NCI-H2107 treated with DMSO at 0.1 percent for 48 hours (cell line): ENCODE measurements at regions not wholly inside any gene's neighbourhood (a gene's known extent, or its start where the extent isn't known, plus 50 kb on each side); places are given as distances from the start of the nearest gene placed in this dataset.
"Not testable (repeated sequence)": the region's sequence is repeated elsewhere in the genome, so short reads cannot be mapped to it uniquely, and the experiment has no call there.

Experiments
- DNase-seq: peaks from one replicate; lab custom pipeline; 2025; ENCODE audit not compliant: unreplicated experiment; lab: John Stamatoyannopoulos, UW

- DNase-seq: no peak
Measured at GRCh38 chr5:42950116-42950455, 90.0 kb downstream of the ANXA2R start.

GRCh38 chr5:42949348-42950115 is 90.6 kb downstream of the ANXA2R start:
- DNase-seq: no peak

GRCh38 chr5:42948961-42949347 is 91.2 kb downstream of the ANXA2R start:
- DNase-seq: no peak

- no peak for DNase-seq
Measured at GRCh38 chr5:42944989-42945388, 95.1 kb downstream of the ANXA2R start.

- DNase-seq: no peak
Measured at GRCh38 chr5:42943931-42944631, 96.0 kb downstream of the ANXA2R start.

GRCh38 chr5:42940853-42941252 is 99.3 kb downstream of the ANXA2R start:
- DNase-seq: no peak

GRCh38 chr5:42932011-42932410 is 108.1 kb downstream of the ANXA2R start:
- not testable (repeated sequence) for DNase-seq

- DNase-seq: not testable (repeated sequence)
Measured at GRCh38 chr5:42931451-42931850, 108.7 kb downstream of the ANXA2R start.

- no peak for DNase-seq
Measured at GRCh38 chr5:42930934-42931333, 109.2 kb downstream of the ANXA2R start.

- DNase-seq: no peak
Measured at GRCh38 chr5:42929871-42930270, 110.2 kb downstream of the ANXA2R start.

GRCh38 chr5:42927730-42928129 is 112.4 kb downstream of the ANXA2R start:
- DNase-seq: no peak

- no peak for DNase-seq
Measured at GRCh38 chr5:42924686-42925085, 113.0 kb upstream of the SELENOP start.

GRCh38 chr5:42924226-42924625 is 112.5 kb upstream of the SELENOP start:
- no peak for DNase-seq

GRCh38 chr5:42923710-42924109 is 112.0 kb upstream of the SELENOP start:
- no peak for DNase-seq

GRCh38 chr5:42919600-42919999 is 107.9 kb upstream of the SELENOP start:
- no peak for DNase-seq

- DNase-seq: no peak
Measured at GRCh38 chr5:42915306-42915866, 103.7 kb upstream of the SELENOP start.

- DNase-seq: peak; percentile 37
Measured at GRCh38 chr5:42912184-42912798, 100.6 kb upstream of the SELENOP start.

- DNase-seq: peak; percentile 95
Measured at GRCh38 chr5:42908509-42909488, 97.1 kb upstream of the SELENOP start.

- DNase-seq: no peak
Measured at GRCh38 chr5:42908086-42908485, 96.4 kb upstream of the SELENOP start.

GRCh38 chr5:42905827-42906226 is 94.1 kb upstream of the SELENOP start:
- DNase-seq: no peak

GRCh38 chr5:42900734-42901133 is 89.0 kb upstream of the SELENOP start:
- DNase-seq: no peak
